IMR-90 (cell line): ENCODE measurements at regions not wholly inside any gene's neighbourhood (a gene's known extent, or its start where the extent isn't known, plus 50 kb on each side); places are given as distances from the start of the nearest gene placed in this dataset.

Experiments used
- CTCF ChIP-seq: conservative IDR thresholded peaks from 2 replicates; pipeline ENCODE4 v1.5.1; 2012; ENCODE audit warnings: mild to moderate bottlenecking, low read depth, low read length, improper control_type of control experiment
- FOS ChIP-seq: fragments of 150-350 bp; IDR thresholded peaks from 2 replicates; pipeline ENCODE4 v1.6.1; 2016; ENCODE audit warnings: low read depth, low read length
- MXI1 ChIP-seq: IDR thresholded peaks from 2 replicates; pipeline ENCODE4 v1.6.1; 2012; ENCODE audit warnings: low read depth, mild to moderate bottlenecking, low read length, moderate library complexity, borderline replicate concordance
- POLR2A ChIP-seq: IDR thresholded peaks from 2 replicates; pipeline ENCODE4 v1.6.1; 2012; ENCODE audit warnings: mild to moderate bottlenecking, low read depth, low read length
- RAD21 ChIP-seq: IDR thresholded peaks from 2 replicates; pipeline ENCODE4 v1.6.1; 2012; ENCODE audit warnings: low read length, improper control_type of control experiment
- USF2 ChIP-seq: fragments of 150-350 bp; IDR thresholded peaks from 2 replicates; pipeline ENCODE4 v1.6.1; 2017; ENCODE audit warnings: mild to moderate bottlenecking, antibody characterized with exemption, low read length, low read depth

GRCh38 chr1:198106011-198106410 is 50.8 kb upstream of the NEK7 start:
- no peak for TF ChIP-seq CTCF
- TF ChIP-seq POLR2A = no peak
- TF ChIP-seq MXI1 = no peak
- TF ChIP-seq RAD21 = no peak
- no peak for TF ChIP-seq USF2
- TF ChIP-seq FOS = no peak
